GM23338 (cell line): ENCODE measurements at regions not wholly inside any gene's neighbourhood (a gene's known extent, or its start where the extent isn't known, plus 50 kb on each side); places are given as distances from the start of the nearest gene placed in this dataset.

Experiments used
- ATAC-seq: fragments of 200-7000 bp; cut with Tn5 transposase; 3 replicates; pipeline ENCODE4 v1.9.1; 2020
- DNase-seq: peaks from one replicate; pipeline ENCODE4 v3.0.0-alpha.2; 2015; ENCODE audit warnings: low spot score
- H2AFZ ChIP-seq: fragments of 200-600 bp; sonication (generic); 2 replicates; pipeline ENCODE4 v1.8.0; 2016; ENCODE audit warnings: antibody characterized with exemption, mild to moderate bottlenecking, moderate library complexity
- H3F3A ChIP-seq: fragments of 200-600 bp; sonication (generic); replicated peaks from 2 replicates; pipeline ENCODE4 v1.8.0; 2017; ENCODE audit warnings: antibody characterized with exemption, mixed run types, low read depth
- H3K27ac ChIP-seq: fragments of 200-600 bp; sonication (generic); 2 replicates; pipeline ENCODE4 v1.6.1; 2016; ENCODE audit warnings: low read depth
- H3K27me3 ChIP-seq: fragments of 200-600 bp; sonication (generic); 2 replicates; pipeline ENCODE4 v1.8.0; 2016; ENCODE audit warnings: mild to moderate bottlenecking, mixed run types, moderate library complexity; ENCODE audit not compliant: insufficient read depth
- H3K36me3 ChIP-seq: fragments of 200-600 bp; sonication (generic); 2 replicates; pipeline ENCODE4 v1.8.0; 2016; ENCODE audit warnings: mild to moderate bottlenecking; ENCODE audit not compliant: insufficient read depth
- H3K4me1 ChIP-seq: fragments of 200-600 bp; sonication (generic); 2 replicates; pipeline ENCODE4 v1.8.0; 2016; ENCODE audit warnings: mild to moderate bottlenecking, moderate library complexity; ENCODE audit not compliant: insufficient read depth
- H3K4me2 ChIP-seq: fragments of 200-600 bp; sonication (generic); 2 replicates; pipeline ENCODE4 v1.7.1; 2017; ENCODE audit warnings: mixed run types
- H3K4me3 ChIP-seq: fragments of 200-600 bp; sonication (generic); 2 replicates; pipeline ENCODE4 v1.6.1; 2016; ENCODE audit warnings: mixed run types
- H3K79me2 ChIP-seq: fragments of 200-600 bp; sonication (generic); replicated peaks from 2 replicates; pipeline ENCODE4 v1.8.0; 2017; ENCODE audit warnings: mild to moderate bottlenecking; ENCODE audit not compliant: insufficient read depth
- H3K9me2 ChIP-seq: fragments of 200-600 bp; sonication (generic); 2 replicates; pipeline ENCODE4 v1.8.0; 2017; ENCODE audit not compliant: insufficient read depth
- H4K20me1 ChIP-seq: fragments of 200-600 bp; sonication (generic); replicated peaks from 2 replicates; pipeline ENCODE4 v1.8.0; 2017; ENCODE audit warnings: mild to moderate bottlenecking; ENCODE audit not compliant: insufficient read depth
- H3K27ac Mint-ChIP-seq: 2 replicates; pipeline ENCODE4 v1.8.0; 2020; ENCODE audit warnings: inconsistent platforms, mild to moderate bottlenecking, moderate library complexity, mixed read lengths
- H3K27me3 Mint-ChIP-seq: 3 replicates; pipeline ENCODE4 v1.8.0; 2022; ENCODE audit warnings: low read depth, mild to moderate bottlenecking, moderate library complexity, mixed read lengths, inconsistent platforms; ENCODE audit not compliant: insufficient read depth, poor library complexity
- H3K36me3 Mint-ChIP-seq: 3 replicates; pipeline ENCODE4 v1.8.0; 2021; ENCODE audit warnings: low read depth, mild to moderate bottlenecking, inconsistent platforms, moderate library complexity, mixed read lengths
- H3K4me1 Mint-ChIP-seq: 3 replicates; pipeline ENCODE4 v1.8.0; 2020; ENCODE audit warnings: mild to moderate bottlenecking, inconsistent platforms, mixed read lengths
- H3K4me3 Mint-ChIP-seq: 3 replicates; pipeline ENCODE4 v1.8.0; 2021; ENCODE audit warnings: moderate library complexity, mild to moderate bottlenecking, inconsistent platforms, mixed read lengths
- H3K9me3 Mint-ChIP-seq: 3 replicates; pipeline ENCODE4 v1.8.0; 2020; ENCODE audit warnings: moderate library complexity, mild to moderate bottlenecking, inconsistent platforms, mixed read lengths
- CREB1 ChIP-seq: fragments of 250-450 bp; sonication (Bioruptor Pico); IDR thresholded peaks from 2 replicates; pipeline ENCODE4 v1.5.0; 2020; ENCODE audit warnings: low read depth, mild to moderate bottlenecking, moderate library complexity
- CTCF ChIP-seq, 2 experiments: fragments of 200-600 bp in 1 of 2; sonication (generic) in 1 of 2; conservative IDR thresholded peaks; 2 replicates each; pipeline versions ENCODE4 v1.5.1 to v1.6.1; 2016 to 2017; ENCODE audit warnings: antibody characterized with exemption in 2 of 2, low read depth in 2 of 2, mild to moderate bottlenecking in 2 of 2, moderate library complexity in 1 of 2
- ETS1 ChIP-seq: IDR thresholded peaks from 2 replicates; pipeline ENCODE4 v1.6.1; 2016; ENCODE audit warnings: antibody characterized with exemption
- EZH2 ChIP-seq: fragments of 200-600 bp; sonication (generic); IDR thresholded peaks from one replicate; pipeline ENCODE4 v1.8.0; 2017; ENCODE audit warnings: antibody characterized with exemption, mild to moderate bottlenecking, low read depth; ENCODE audit not compliant: unreplicated experiment
- EZH2phosphoT487 ChIP-seq: fragments of 200-600 bp; sonication (generic); IDR thresholded peaks from one replicate; pipeline ENCODE4 v1.8.1; 2018; ENCODE audit warnings: antibody characterized with exemption; ENCODE audit not compliant: unreplicated experiment
- JUNB ChIP-seq: IDR thresholded peaks from one replicate; pipeline ENCODE4 v1.6.1; 2016; ENCODE audit warnings: antibody characterized with exemption; ENCODE audit not compliant: unreplicated experiment
- NANOG ChIP-seq: IDR thresholded peaks from 2 replicates; pipeline ENCODE4 v1.6.1; 2016; ENCODE audit warnings: antibody characterized with exemption, borderline replicate concordance
- POLR2AphosphoS5 ChIP-seq: IDR thresholded peaks from 2 replicates; pipeline ENCODE4 v1.6.1; 2016; ENCODE audit warnings: antibody characterized with exemption, low read depth
- REST ChIP-seq: IDR thresholded peaks from one replicate; pipeline ENCODE4 v1.6.1; 2018; ENCODE audit warnings: antibody characterized with exemption; ENCODE audit not compliant: unreplicated experiment
- STAT1 ChIP-seq: IDR thresholded peaks from one replicate; pipeline ENCODE4 v1.6.1; 2016; ENCODE audit warnings: antibody characterized with exemption; ENCODE audit not compliant: unreplicated experiment
- ZNF114 ChIP-seq: fragments of 250-450 bp; sonication (Bioruptor Pico); IDR thresholded peaks from 2 replicates; pipeline ENCODE4 v1.5.0; 2020; ENCODE audit warnings: mild to moderate bottlenecking, moderate library complexity
- ZNF331 ChIP-seq: fragments of 250-450 bp; sonication (Bioruptor Pico); IDR thresholded peaks from 2 replicates; pipeline ENCODE4 v1.5.0; 2020; ENCODE audit warnings: low read depth, mild to moderate bottlenecking, moderate library complexity
- ZNF462 ChIP-seq: fragments of 250-450 bp; sonication (Bioruptor Pico); IDR thresholded peaks from 2 replicates; pipeline ENCODE4 v1.5.0; 2020; ENCODE audit warnings: mild to moderate bottlenecking, moderate library complexity

- DNase-seq, result no peak
- Mint-ChIP-seq H3K27me3 (peaks cover 14% of the 10 kb centered on the region), H3K4me1 (peaks cover 30% of the 10 kb centered on the region), H3K36me3 (no peaks in the 10 kb centered on the region), H3K4me3 (no peak overlapping the region), H3K27ac (no peak overlapping the region), H3K9me3 (no peaks in the 10 kb centered on the region)
- no peak overlapping the region for H3K27ac ChIP-seq
- TF ChIP-seq ZNF114 (CRISPR knock-in tag), result no peak
- no peak for TF ChIP-seq NANOG
- no peak for TF ChIP-seq ETS1
- TF ChIP-seq ZNF331, result no peak
- TF ChIP-seq ZNF462 (CRISPR knock-in tag), result no peak
- no peak for TF ChIP-seq JUNB
- no peak for TF ChIP-seq POLR2AphosphoS5
- TF ChIP-seq EZH2, result no peak
- no peak for TF ChIP-seq STAT1
- TF ChIP-seq EZH2phosphoT487, result no peak
- TF ChIP-seq REST, result no peak
- no peak for TF ChIP-seq CREB1 (CRISPR knock-in tag)
- no peak for TF ChIP-seq CTCF (conservative IDR thresholded peaks at IDR 0.05; ENCODE audit: low read depth in 2 of 2)
- H3K27me3 ChIP-seq, result no peaks in the 10 kb centered on the region
- no peak for ATAC-seq
- H3K4me3 ChIP-seq, result no peak overlapping the region
- H3K9me2 ChIP-seq, result no peaks in the 10 kb centered on the region
- peaks cover 34% of the 10 kb centered on the region for H3K4me1 ChIP-seq
- no peaks in the 10 kb centered on the region for H3K36me3 ChIP-seq
- no peaks in the 10 kb centered on the region for H4K20me1 ChIP-seq
- no peak overlapping the region for H2AFZ ChIP-seq
- no peaks in the 10 kb centered on the region for H3K79me2 ChIP-seq
- H3F3A ChIP-seq, result 0 out of 2 replicates have a peak, but pooled peaks cover 2% of the 10 kb centered on the region
- H3K4me2 ChIP-seq, result no peak overlapping the region
Observed at GRCh38 chr1:30819244-30819571, 61.6 kb upstream of the LAPTM5 start.
